GM12892 (cell line): ENCODE measurements at regions not wholly inside any gene's neighbourhood (a gene's known extent, or its start where the extent isn't known, plus 50 kb on each side); places are given as distances from the start of the nearest gene placed in this dataset.

Source experiments
- POLR2AphosphoS5 ChIP-seq: IDR thresholded peaks from 2 replicates; pipeline ENCODE4 v1.6.1; 2011; ENCODE audit warnings: low read depth, low read length, control low read depth
- TAF1 ChIP-seq: IDR thresholded peaks from 2 replicates; pipeline ENCODE4 v1.6.1; 2011; ENCODE audit warnings: low read depth, mild to moderate bottlenecking, control low read depth, low read length, borderline replicate concordance

DNA sequence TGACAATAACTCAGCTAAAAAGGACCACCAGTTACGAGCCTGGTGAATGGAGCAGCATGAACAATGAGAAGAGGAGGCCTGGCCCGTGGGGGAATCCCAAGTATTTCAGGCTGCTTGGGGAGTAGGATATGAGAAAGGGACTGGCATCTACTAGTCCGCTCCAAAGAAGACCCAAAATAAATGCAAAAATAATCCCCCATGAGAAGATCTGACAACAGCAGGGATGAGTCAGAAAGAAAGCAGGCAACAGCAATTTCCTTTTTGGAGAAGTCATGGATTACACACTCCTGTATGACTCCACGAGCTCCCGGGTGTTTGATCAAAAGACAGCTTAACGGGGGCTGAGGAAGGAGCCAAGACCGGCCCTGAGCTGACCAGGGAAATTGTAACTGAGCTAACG, 111.4 kb downstream of the SOX11 start:
- TF ChIP-seq POLR2AphosphoS5, result no peak
- TF ChIP-seq TAF1, result no peak
